ENCODE measurements at regions not wholly inside any gene's neighbourhood (a gene's known extent, or its start where the extent isn't known, plus 50 kb on each side); places are given as distances from the start of the nearest gene placed in this dataset.
"Not testable (repeated sequence)": the region's sequence is repeated elsewhere in the genome, so short reads cannot be mapped to it uniquely, and the experiment has no call there.

DNA sequence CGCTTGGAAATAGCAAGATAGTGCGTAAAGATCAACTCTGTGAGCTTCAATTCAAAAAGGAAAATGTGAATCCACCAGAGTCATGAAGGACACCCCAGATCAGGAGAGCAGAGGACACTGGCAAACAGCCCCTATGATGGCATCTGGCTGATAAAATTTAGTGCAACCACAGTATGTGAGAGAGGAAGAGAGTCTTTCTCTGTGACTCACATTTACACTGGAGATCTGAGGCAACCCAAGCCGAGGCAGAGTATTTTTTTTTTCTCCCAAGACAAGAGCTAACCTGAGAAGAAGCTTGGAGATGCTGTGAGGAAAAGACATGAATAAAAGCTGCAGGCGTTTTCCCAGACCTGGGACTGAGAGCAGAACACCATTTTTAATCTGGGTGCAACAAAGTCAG is 482.2 kb downstream of the TGIF2LX start:
- H3K4me3 ChIP-seq (ENCODE audit: extremely low read depth in 1 of 4, insufficient read depth in 2 of 4, low read depth in 3 of 4, low read length in 4 of 4); H3K36me3 ChIP-seq (ENCODE audit: control insufficient read depth in 2 of 4, insufficient read depth in 4 of 4, low read length in 3 of 4); H3K79me2 ChIP-seq (ENCODE audit: control insufficient read depth in 1 of 2, insufficient read depth in 2 of 2, low read length in 2 of 2); H4K5ac ChIP-seq (ENCODE audit: insufficient read length, low read depth, low read length); H2BK15ac ChIP-seq (ENCODE audit: low read length); POLR2A ChIA-PET (ENCODE audit: partially characterized antibody); H3K27me3 ChIP-seq (replicated peaks in 1 of 4; ENCODE audit: control insufficient read depth in 3 of 4, extremely low read depth in 1 of 4, insufficient read depth in 3 of 4, low read length in 3 of 4); H3K4ac ChIP-seq (replicated peaks; ENCODE audit: insufficient read length, low read depth, low read length); H2BK12ac ChIP-seq (ENCODE audit: low read depth, low read length); H4K8ac ChIP-seq (ENCODE audit: extremely low read depth, insufficient read depth, low read length); FAIRE-seq; H3K9me3 ChIP-seq (ENCODE audit: insufficient read depth in 2 of 2, low read depth in 1 of 2, low read length in 1 of 2); H3K14ac ChIP-seq (ENCODE audit: insufficient read length); H2BK5ac ChIP-seq (ENCODE audit: low read depth, low read length); H2AK5ac ChIP-seq (ENCODE audit: low read depth, low read length); H4K20me1 ChIP-seq (replicated peaks in 1 of 2; ENCODE audit: control insufficient read depth in 1 of 2, insufficient read depth in 2 of 2, low read length in 2 of 2); H2AFZ ChIP-seq (ENCODE audit: low read length); H3K9ac ChIP-seq (replicated peaks in 1 of 4; ENCODE audit: extremely low read depth in 1 of 4, low read depth in 3 of 4, low read length in 3 of 4); H3K4me2 ChIP-seq (ENCODE audit: insufficient read depth in 1 of 2, low read depth in 2 of 2, low read length in 2 of 2); H3K4me1 ChIP-seq (replicated peaks in 1 of 4; ENCODE audit: control insufficient read depth in 3 of 4, insufficient read depth in 4 of 4, low read length in 3 of 4); H4K91ac ChIP-seq (replicated peaks; ENCODE audit: insufficient read length, low read length); H2BK120ac ChIP-seq (replicated peaks; ENCODE audit: low read depth, low read length); H3K18ac ChIP-seq (ENCODE audit: extremely low read depth, low read length); H3K23me2 ChIP-seq (ENCODE audit: low read depth, low read length); CTCF ChIA-PET (ENCODE audit: partially characterized antibody); H3K23ac ChIP-seq (ENCODE audit: insufficient read length); H3K27ac ChIP-seq (ENCODE audit: low read depth, low read length); DNase-seq (ENCODE audit: low read depth in 1 of 2, low spot score in 2 of 2); H3K56ac ChIP-seq (replicated peaks; ENCODE audit: insufficient read length, low read depth, low read length); H2BK20ac ChIP-seq (ENCODE audit: low read length); H3K79me1 ChIP-seq (ENCODE audit: low read depth, low read length): not testable (repeated sequence)
- WGBS, 2 experiments (ENCODE audit: extremely low coverage in 1 of 2, insufficient coverage in 1 of 2, insufficient read length in 1 of 2, insufficient replicate concordance in 2 of 2, low coverage in 1 of 2, low lambda C conversion rate in 2 of 2, missing lambda C conversion rate in 1 of 2): 86% methylated on average over 1 of the region's 4 CpGs; no CpG with 5 or more reads in 1 of the 2 experiments

DNA sequence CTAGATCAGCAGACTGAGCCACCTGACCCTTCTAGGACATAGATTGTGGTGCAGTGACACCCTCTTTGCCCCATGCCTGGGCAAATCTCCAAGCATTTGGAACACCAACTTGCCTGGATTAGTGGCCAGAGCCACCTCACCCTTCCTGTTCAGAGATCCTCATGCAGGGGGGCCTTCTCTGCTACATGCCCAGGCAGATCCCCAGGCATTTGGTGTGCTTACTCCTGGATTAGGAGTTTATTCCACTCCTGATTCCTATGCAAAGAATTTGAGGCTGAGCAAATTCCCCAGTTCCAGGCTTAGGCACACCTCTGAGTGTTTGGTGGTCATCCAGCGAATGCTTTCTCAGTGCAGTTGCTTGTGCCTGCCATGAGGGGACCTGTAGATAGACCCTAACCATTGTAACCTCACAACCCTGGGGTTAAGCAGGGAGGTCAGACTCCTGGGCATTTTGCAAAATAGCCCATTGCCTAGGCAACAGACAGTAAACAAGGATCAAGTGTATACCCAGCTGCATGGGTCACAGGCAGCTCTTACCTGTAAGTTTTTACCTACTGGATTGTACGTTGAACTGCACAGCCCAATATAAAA is 483.2 kb downstream of the TGIF2LX start:
- H3K56ac ChIP-seq (replicated peaks; ENCODE audit: insufficient read length, low read depth, low read length); H3K79me1 ChIP-seq (ENCODE audit: low read depth, low read length); H4K91ac ChIP-seq (replicated peaks; ENCODE audit: insufficient read length, low read length); DNase-seq (ENCODE audit: low read depth in 1 of 2, low spot score in 2 of 2); H2BK5ac ChIP-seq (ENCODE audit: low read depth, low read length); POLR2A ChIA-PET (ENCODE audit: partially characterized antibody); H4K5ac ChIP-seq (ENCODE audit: insufficient read length, low read depth, low read length); H4K8ac ChIP-seq (ENCODE audit: extremely low read depth, insufficient read depth, low read length); H3K4me3 ChIP-seq (ENCODE audit: extremely low read depth in 1 of 4, insufficient read depth in 2 of 4, low read depth in 3 of 4, low read length in 4 of 4); H3K4me1 ChIP-seq (replicated peaks in 1 of 4; ENCODE audit: control insufficient read depth in 3 of 4, insufficient read depth in 4 of 4, low read length in 3 of 4); H3K4me2 ChIP-seq (ENCODE audit: insufficient read depth in 1 of 2, low read depth in 2 of 2, low read length in 2 of 2); H3K23ac ChIP-seq (ENCODE audit: insufficient read length); H2BK20ac ChIP-seq (ENCODE audit: low read length); H3K36me3 ChIP-seq (ENCODE audit: control insufficient read depth in 2 of 4, insufficient read depth in 4 of 4, low read length in 3 of 4); H2AK5ac ChIP-seq (ENCODE audit: low read depth, low read length); H3K27ac ChIP-seq (ENCODE audit: low read depth, low read length); H2BK15ac ChIP-seq (ENCODE audit: low read length); H3K9me3 ChIP-seq (ENCODE audit: insufficient read depth in 2 of 2, low read depth in 1 of 2, low read length in 1 of 2); H4K20me1 ChIP-seq (replicated peaks in 1 of 2; ENCODE audit: control insufficient read depth in 1 of 2, insufficient read depth in 2 of 2, low read length in 2 of 2); H2BK12ac ChIP-seq (ENCODE audit: low read depth, low read length); H2AFZ ChIP-seq (ENCODE audit: low read length); H3K23me2 ChIP-seq (ENCODE audit: low read depth, low read length); H3K14ac ChIP-seq (ENCODE audit: insufficient read length); H3K27me3 ChIP-seq (replicated peaks in 1 of 4; ENCODE audit: control insufficient read depth in 3 of 4, extremely low read depth in 1 of 4, insufficient read depth in 3 of 4, low read length in 3 of 4); H3K79me2 ChIP-seq (ENCODE audit: control insufficient read depth in 1 of 2, insufficient read depth in 2 of 2, low read length in 2 of 2); CTCF ChIA-PET (ENCODE audit: partially characterized antibody); H3K4ac ChIP-seq (replicated peaks; ENCODE audit: insufficient read length, low read depth, low read length); H3K18ac ChIP-seq (ENCODE audit: extremely low read depth, low read length); H3K9ac ChIP-seq (replicated peaks in 1 of 4; ENCODE audit: extremely low read depth in 1 of 4, low read depth in 3 of 4, low read length in 3 of 4); H2BK120ac ChIP-seq (replicated peaks; ENCODE audit: low read depth, low read length): not testable (repeated sequence)
- peak; percentile 92 for FAIRE-seq
- WGBS, 2 experiments (ENCODE audit: extremely low coverage in 1 of 2, insufficient coverage in 1 of 2, insufficient read length in 1 of 2, insufficient replicate concordance in 2 of 2, low coverage in 1 of 2, low lambda C conversion rate in 2 of 2, missing lambda C conversion rate in 1 of 2): 100% methylated on average over 1 of the region's 2 CpGs; no CpG with 5 or more reads in 1 of the 2 experiments

All from H1 (cell line).